ENCODE measurements at regions not wholly inside any gene's neighbourhood (a gene's known extent, or its start where the extent isn't known, plus 50 kb on each side); places are given as distances from the start of the nearest gene placed in this dataset.
"Not testable (repeated sequence)": the region's sequence is repeated elsewhere in the genome, so short reads cannot be mapped to it uniquely, and the experiment has no call there.

DNA sequence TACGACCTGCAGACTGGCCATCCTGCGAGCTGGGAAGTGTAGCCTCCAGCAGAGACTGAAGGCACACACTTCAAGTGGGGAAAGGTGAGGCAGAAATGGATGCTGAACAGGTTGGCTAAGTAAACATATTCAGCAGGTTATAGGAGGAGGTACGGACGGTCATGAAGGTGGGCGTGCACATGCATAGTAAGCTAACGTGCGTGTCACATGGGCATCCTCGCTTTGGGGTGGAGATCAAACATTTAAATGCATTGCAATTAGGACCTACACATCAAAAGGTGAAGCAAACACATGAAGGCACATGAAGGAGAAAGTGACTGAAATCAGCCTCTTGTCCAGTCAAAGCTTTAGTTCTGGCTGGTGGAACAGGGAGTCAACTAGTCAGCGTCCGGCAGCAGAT lies 305.6 kb upstream of the EXOC2 start:
- intact Hi-C loops (cut with DNase I): no loop called here
- ATAC-seq (no peak), DNase-seq (no peak)

DNA sequence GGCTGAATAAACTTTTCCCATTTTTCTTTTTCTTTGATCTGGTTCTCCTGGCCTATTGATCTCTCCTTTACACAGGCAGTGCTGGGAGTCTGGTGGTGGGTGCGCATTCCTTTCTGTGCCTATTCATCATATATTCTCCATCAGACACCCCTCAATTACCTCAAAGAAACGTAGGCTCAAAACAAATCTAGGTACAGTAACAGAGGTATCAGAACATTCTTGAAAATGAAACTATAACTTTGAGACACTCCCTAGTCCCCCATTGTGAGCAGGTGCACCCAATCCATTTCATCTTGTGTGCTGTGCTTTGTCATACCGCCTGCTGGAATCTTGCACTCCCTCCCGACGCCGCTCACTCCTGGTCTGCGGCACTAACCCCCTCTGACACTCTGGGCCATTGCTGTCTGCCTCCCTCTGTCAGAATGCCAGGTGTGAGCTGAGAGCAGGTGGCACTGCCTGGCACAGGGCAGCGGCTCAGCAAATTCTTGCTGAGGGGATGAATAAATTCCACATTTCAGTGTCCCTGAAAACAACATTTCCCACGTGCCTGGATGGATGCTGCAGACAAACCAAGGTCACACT lies 303.4 kb upstream of the EXOC2 start:
- DNase-seq (no peak), ATAC-seq (no peak)
- intact Hi-C loops (cut with DNase I): no loop called here

- no peak for DNase-seq
- no peak for ATAC-seq
- intact Hi-C loops (cut with DNase I): no loop called here
Observed at GRCh38 chr6:991192-991591, 298.3 kb upstream of the EXOC2 start.

DNA sequence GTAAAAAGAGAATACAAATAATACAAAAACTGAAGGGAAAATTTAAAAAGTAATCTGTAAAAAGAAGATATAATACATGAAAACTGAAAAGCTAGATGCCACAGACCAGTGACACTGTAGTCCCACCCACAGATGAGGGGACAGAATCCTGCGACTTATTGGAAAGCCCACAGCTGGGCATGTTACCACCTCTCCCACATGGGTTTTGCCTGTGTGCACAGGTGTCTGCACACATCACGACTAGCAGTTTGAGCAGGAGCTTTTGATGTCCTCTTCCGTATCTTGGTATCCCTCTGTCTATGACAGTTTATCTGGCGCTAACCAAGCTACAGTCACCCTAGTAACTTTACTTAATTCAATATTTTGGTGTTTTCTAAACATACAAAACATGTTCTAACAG lies 291.1 kb upstream of the EXOC2 start:
- no peak for ATAC-seq
- intact Hi-C loops (cut with DNase I): no loop called here
- no peak for DNase-seq

GRCh38 chr6:978937-979685 lies 286.2 kb upstream of the EXOC2 start:
- DNase-seq: no peak
- ATAC-seq: no peak
- intact Hi-C loops (cut with DNase I): no loop called here

- intact Hi-C loops (cut with DNase I); ATAC-seq; DNase-seq: not testable (repeated sequence)
Observed at GRCh38 chr6:977226-977625, 284.3 kb upstream of the EXOC2 start.

DNA sequence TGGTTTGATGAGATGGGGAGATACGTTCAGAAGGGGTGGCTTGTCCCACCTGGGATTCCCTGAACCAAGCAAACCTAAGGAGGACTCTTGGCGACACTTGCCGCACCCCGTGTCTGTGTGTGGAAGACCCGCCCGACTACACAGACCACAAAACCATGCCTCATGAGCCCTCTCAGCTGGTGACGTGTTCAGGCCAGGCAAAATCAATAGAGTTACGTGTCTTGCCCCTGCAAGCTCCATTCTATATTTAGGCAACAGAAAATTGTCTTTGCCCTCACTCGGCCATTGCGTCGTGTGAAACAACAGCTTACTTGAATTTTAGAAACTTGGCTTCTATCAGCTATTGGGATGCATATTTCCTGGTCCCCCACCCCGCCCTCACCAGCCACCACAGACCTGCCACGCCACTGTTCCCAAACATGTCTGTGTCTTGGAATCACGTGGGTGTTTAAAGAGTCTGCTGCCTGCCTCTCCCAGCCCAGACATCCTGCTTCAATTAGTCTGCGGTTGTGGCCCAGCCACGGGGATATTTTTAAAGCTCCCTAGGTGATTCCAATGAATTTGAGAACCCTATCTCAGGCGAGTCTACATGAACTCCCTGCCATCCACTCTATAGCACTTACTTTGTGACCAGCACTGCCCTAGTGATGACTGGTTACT lies 279.2 kb upstream of the EXOC2 start:
- intact Hi-C loops (cut with DNase I): no loop called here
- no peak for ATAC-seq
- DNase-seq: no peak

DNA sequence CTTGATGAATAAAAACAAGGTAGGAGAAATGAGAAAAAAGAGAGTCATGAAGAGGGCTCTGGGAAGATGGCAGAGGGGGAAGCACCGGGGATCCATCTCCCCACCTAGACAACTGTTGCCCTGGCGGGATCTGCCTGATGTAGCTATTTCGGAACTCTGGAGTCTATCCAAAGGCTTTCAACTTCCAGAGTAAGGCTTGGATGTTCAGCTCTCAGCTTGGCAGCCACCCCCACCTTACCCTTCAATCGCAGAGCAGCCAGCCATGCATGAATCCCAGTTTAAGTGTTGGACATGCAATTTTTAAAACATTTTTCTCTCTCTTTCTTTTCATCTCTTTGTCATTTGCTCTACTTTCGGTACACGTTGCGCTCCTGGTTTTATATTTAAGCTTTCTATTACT lies 275.9 kb upstream of the EXOC2 start:
- ATAC-seq (no peak), DNase-seq (no peak)
- intact Hi-C loops (cut with DNase I): no loop called here

- intact Hi-C loops (cut with DNase I): no loop called here
- ATAC-seq (no peak), DNase-seq (no peak)
Observed at GRCh38 chr6:967701-968100, 274.8 kb upstream of the EXOC2 start.

- ATAC-seq: no peak
- no peak for DNase-seq
- intact Hi-C loops (cut with DNase I): no loop called here
Observed at GRCh38 chr6:965343-965742, 272.4 kb upstream of the EXOC2 start.

GRCh38 chr6:963456-963855 lies 270.5 kb upstream of the EXOC2 start:
- ATAC-seq (no peak), DNase-seq (no peak)
- intact Hi-C loops (cut with DNase I): no loop called here

DNA sequence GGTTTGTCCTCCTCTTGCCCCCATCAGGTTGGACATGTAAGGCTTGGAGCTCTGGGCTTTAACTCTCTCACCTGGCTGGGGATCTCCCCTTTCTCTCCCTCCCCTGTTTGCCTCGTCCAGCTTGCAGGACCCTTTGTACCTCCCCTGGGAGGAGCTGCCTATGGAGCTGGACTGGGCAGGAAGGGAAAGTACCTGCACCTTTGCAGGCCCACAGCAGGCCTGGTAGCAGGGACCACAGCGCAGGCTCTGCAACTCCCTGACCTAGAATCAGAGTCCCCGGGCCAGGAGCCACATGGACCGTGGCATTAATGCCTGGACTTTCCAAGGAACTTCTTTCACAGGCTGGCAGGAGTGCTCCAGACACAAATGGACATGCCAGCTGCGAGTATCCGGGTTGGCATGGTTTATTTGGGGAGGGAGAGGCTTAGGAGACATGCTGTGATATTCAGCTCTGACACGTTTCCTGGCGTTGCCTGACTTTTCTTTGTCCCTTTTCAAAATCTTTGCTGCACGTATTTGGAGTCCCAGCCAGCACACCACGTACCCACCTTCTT lies 268.5 kb upstream of the EXOC2 start:
- DNase-seq: no peak
- intact Hi-C loops (cut with DNase I): no loop called here
- no peak for ATAC-seq

GRCh38 chr6:960356-960755 lies 267.4 kb upstream of the EXOC2 start:
- ATAC-seq: no peak
- no peak for DNase-seq
- intact Hi-C loops (cut with DNase I): no loop called here

- DNase-seq (no peak), ATAC-seq (no peak)
- intact Hi-C loops (cut with DNase I): no loop called here
Observed at GRCh38 chr6:958488-958887, 265.5 kb upstream of the EXOC2 start.

- intact Hi-C loops (cut with DNase I): no loop called here
- ATAC-seq: no peak
- no peak for DNase-seq
Observed at GRCh38 chr6:951399-952181, 258.7 kb upstream of the EXOC2 start.

GRCh38 chr6:947235-947934 lies 254.4 kb upstream of the EXOC2 start:
- ATAC-seq: no peak
- intact Hi-C loops (cut with DNase I): no loop called here
- no peak for DNase-seq

GRCh38 chr6:946546-946945 lies 253.6 kb upstream of the EXOC2 start:
- intact Hi-C loops (cut with DNase I): no loop called here
- DNase-seq (no peak), ATAC-seq (no peak)

DNA sequence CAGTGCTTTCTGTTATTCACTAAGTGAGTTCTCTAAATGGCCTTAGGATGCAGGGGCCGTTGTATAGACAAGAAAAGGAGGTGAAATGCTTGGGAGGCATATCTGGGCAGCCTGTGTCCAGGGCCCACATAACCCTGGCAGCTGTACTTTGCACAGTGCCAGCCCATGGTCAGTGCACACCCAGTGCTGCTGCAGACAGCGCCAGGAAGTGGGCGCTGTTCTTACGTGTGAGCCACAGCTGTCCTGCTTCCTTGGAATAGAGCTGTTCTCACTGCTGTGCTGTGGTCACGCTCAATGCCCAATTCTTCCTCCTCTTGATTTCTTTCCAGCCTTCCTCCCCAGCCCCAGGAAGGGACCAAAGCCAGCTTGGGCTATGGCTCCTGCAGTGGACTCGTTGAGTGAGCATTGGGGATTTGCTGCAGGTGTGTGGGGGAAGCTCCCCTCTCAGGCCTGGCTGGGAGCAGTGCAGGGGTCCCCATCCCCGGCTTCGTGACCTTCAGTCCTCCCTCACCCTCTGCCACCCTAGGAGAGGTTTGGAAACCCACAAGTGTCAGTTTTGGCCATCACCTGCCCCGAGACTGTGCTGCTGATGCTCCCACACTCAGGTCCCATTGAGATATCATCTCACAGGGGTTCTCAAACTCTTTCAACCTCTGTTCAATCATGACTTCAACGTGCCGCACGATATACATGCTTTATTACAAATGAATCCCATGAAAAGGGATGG lies 246.8 kb upstream of the EXOC2 start:
- ATAC-seq (no peak), DNase-seq (no peak)
- intact Hi-C loops (cut with DNase I): no loop called here

DNA sequence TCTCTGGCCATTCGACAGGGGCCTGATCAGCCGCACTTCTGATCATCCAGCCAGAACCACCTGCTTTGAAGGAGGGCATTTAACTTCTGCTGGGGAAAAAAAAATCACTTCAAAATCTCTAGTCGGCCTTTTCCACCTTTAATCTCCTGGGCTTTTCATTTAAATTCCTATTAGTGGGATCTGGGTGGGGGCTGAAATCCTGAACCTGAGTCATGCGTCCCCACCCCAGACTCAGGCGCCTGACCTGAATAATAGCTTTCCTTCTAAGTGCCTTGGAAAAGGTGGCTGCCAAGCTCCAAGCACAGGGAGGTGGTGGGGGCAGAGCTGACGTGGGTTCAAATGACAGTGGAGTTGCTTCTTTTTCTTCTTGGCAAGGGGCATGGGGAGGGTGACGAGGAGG lies 246.0 kb upstream of the EXOC2 start:
- intact Hi-C loops (cut with DNase I): no loop called here
- DNase-seq (no peak), ATAC-seq (no peak)

Measured in left cardiac atrium (tissue), 4 donors.